GM23338 (cell line): ENCODE measurements at regions not wholly inside any gene's neighbourhood (a gene's known extent, or its start where the extent isn't known, plus 50 kb on each side); places are given as distances from the start of the nearest gene placed in this dataset.
"Not testable (repeated sequence)": the region's sequence is repeated elsewhere in the genome, so short reads cannot be mapped to it uniquely, and the experiment has no call there.

Experiments used
- ATAC-seq: fragments of 200-7000 bp; cut with Tn5 transposase; 3 replicates; pipeline ENCODE4 v1.9.1; 2020
- DNase-seq: peaks from one replicate; pipeline ENCODE4 v3.0.0-alpha.2; 2015; ENCODE audit warnings: low spot score
- H2AFZ ChIP-seq: fragments of 200-600 bp; sonication (generic); 2 replicates; pipeline ENCODE4 v1.8.0; 2016; ENCODE audit warnings: antibody characterized with exemption, mild to moderate bottlenecking, moderate library complexity
- H3F3A ChIP-seq: fragments of 200-600 bp; sonication (generic); replicated peaks from 2 replicates; pipeline ENCODE4 v1.8.0; 2017; ENCODE audit warnings: antibody characterized with exemption, mixed run types, low read depth
- H3K27ac ChIP-seq: fragments of 200-600 bp; sonication (generic); 2 replicates; pipeline ENCODE4 v1.6.1; 2016; ENCODE audit warnings: low read depth
- H3K27me3 ChIP-seq: fragments of 200-600 bp; sonication (generic); 2 replicates; pipeline ENCODE4 v1.8.0; 2016; ENCODE audit warnings: mild to moderate bottlenecking, mixed run types, moderate library complexity; ENCODE audit not compliant: insufficient read depth
- H3K36me3 ChIP-seq: fragments of 200-600 bp; sonication (generic); 2 replicates; pipeline ENCODE4 v1.8.0; 2016; ENCODE audit warnings: mild to moderate bottlenecking; ENCODE audit not compliant: insufficient read depth
- H3K4me1 ChIP-seq: fragments of 200-600 bp; sonication (generic); 2 replicates; pipeline ENCODE4 v1.8.0; 2016; ENCODE audit warnings: mild to moderate bottlenecking, moderate library complexity; ENCODE audit not compliant: insufficient read depth
- H3K4me2 ChIP-seq: fragments of 200-600 bp; sonication (generic); 2 replicates; pipeline ENCODE4 v1.7.1; 2017; ENCODE audit warnings: mixed run types
- H3K4me3 ChIP-seq: fragments of 200-600 bp; sonication (generic); 2 replicates; pipeline ENCODE4 v1.6.1; 2016; ENCODE audit warnings: mixed run types
- H3K79me2 ChIP-seq: fragments of 200-600 bp; sonication (generic); replicated peaks from 2 replicates; pipeline ENCODE4 v1.8.0; 2017; ENCODE audit warnings: mild to moderate bottlenecking; ENCODE audit not compliant: insufficient read depth
- H3K9me2 ChIP-seq: fragments of 200-600 bp; sonication (generic); 2 replicates; pipeline ENCODE4 v1.8.0; 2017; ENCODE audit not compliant: insufficient read depth
- H4K20me1 ChIP-seq: fragments of 200-600 bp; sonication (generic); replicated peaks from 2 replicates; pipeline ENCODE4 v1.8.0; 2017; ENCODE audit warnings: mild to moderate bottlenecking; ENCODE audit not compliant: insufficient read depth
- H3K27ac Mint-ChIP-seq: 2 replicates; pipeline ENCODE4 v1.8.0; 2020; ENCODE audit warnings: inconsistent platforms, mild to moderate bottlenecking, moderate library complexity, mixed read lengths
- H3K27me3 Mint-ChIP-seq: 3 replicates; pipeline ENCODE4 v1.8.0; 2022; ENCODE audit warnings: low read depth, mild to moderate bottlenecking, moderate library complexity, mixed read lengths, inconsistent platforms; ENCODE audit not compliant: insufficient read depth, poor library complexity
- H3K36me3 Mint-ChIP-seq: 3 replicates; pipeline ENCODE4 v1.8.0; 2021; ENCODE audit warnings: low read depth, mild to moderate bottlenecking, inconsistent platforms, moderate library complexity, mixed read lengths
- H3K4me1 Mint-ChIP-seq: 3 replicates; pipeline ENCODE4 v1.8.0; 2020; ENCODE audit warnings: mild to moderate bottlenecking, inconsistent platforms, mixed read lengths
- H3K4me3 Mint-ChIP-seq: 3 replicates; pipeline ENCODE4 v1.8.0; 2021; ENCODE audit warnings: moderate library complexity, mild to moderate bottlenecking, inconsistent platforms, mixed read lengths
- H3K9me3 Mint-ChIP-seq: 3 replicates; pipeline ENCODE4 v1.8.0; 2020; ENCODE audit warnings: moderate library complexity, mild to moderate bottlenecking, inconsistent platforms, mixed read lengths
- CTCF ChIP-seq, 2 experiments: fragments of 200-600 bp in 1 of 2; sonication (generic) in 1 of 2; conservative IDR thresholded peaks; 2 replicates each; pipeline versions ENCODE4 v1.5.1 to v1.6.1; 2016 to 2017; ENCODE audit warnings: antibody characterized with exemption in 2 of 2, low read depth in 2 of 2, mild to moderate bottlenecking in 2 of 2, moderate library complexity in 1 of 2
- ETS1 ChIP-seq: IDR thresholded peaks from 2 replicates; pipeline ENCODE4 v1.6.1; 2016; ENCODE audit warnings: antibody characterized with exemption
- EZH2 ChIP-seq: fragments of 200-600 bp; sonication (generic); IDR thresholded peaks from one replicate; pipeline ENCODE4 v1.8.0; 2017; ENCODE audit warnings: antibody characterized with exemption, mild to moderate bottlenecking, low read depth; ENCODE audit not compliant: unreplicated experiment
- JUNB ChIP-seq: IDR thresholded peaks from one replicate; pipeline ENCODE4 v1.6.1; 2016; ENCODE audit warnings: antibody characterized with exemption; ENCODE audit not compliant: unreplicated experiment
- NANOG ChIP-seq: IDR thresholded peaks from 2 replicates; pipeline ENCODE4 v1.6.1; 2016; ENCODE audit warnings: antibody characterized with exemption, borderline replicate concordance
- POLR2AphosphoS5 ChIP-seq: IDR thresholded peaks from 2 replicates; pipeline ENCODE4 v1.6.1; 2016; ENCODE audit warnings: antibody characterized with exemption, low read depth
- STAT1 ChIP-seq: IDR thresholded peaks from one replicate; pipeline ENCODE4 v1.6.1; 2016; ENCODE audit warnings: antibody characterized with exemption; ENCODE audit not compliant: unreplicated experiment
- ZNF114 ChIP-seq: fragments of 250-450 bp; sonication (Bioruptor Pico); IDR thresholded peaks from 2 replicates; pipeline ENCODE4 v1.5.0; 2020; ENCODE audit warnings: mild to moderate bottlenecking, moderate library complexity
- ZNF331 ChIP-seq: fragments of 250-450 bp; sonication (Bioruptor Pico); IDR thresholded peaks from 2 replicates; pipeline ENCODE4 v1.5.0; 2020; ENCODE audit warnings: low read depth, mild to moderate bottlenecking, moderate library complexity
- TF ChIP-seq, protein P1 (sequence below): IDR thresholded peaks from one replicate; pipeline ENCODE4 v1.6.1; 2018; ENCODE audit warnings: antibody characterized with exemption; ENCODE audit not compliant: unreplicated experiment

DNA sequence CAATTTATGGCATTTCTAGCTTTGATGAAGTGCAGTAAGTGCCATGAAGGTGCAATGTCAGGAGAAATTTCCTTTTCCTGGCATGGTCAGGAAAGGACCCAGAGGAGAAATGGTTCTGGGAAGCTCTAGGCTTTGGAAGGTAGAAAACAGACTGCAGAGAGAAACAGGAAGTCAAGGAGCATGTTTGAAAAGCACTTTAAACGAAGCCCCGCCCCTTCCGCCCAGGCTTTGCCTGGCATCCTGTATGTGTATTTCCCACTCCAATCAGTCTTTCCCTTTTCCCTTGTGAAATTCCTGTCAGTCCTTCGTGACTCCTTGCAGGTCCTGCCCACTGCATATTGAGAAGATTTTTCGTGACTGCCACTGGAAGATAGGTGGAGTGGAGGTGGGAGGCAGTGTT lies 320.9 kb upstream of the SASH1 start (continued):
- TF ChIP-seq CTCF (conservative IDR thresholded peaks at IDR 0.05; ENCODE audit: low read depth in 2 of 2) (no peak), JUNB (no peak)

GRCh38 chr6:148022279-148022678 lies 320.4 kb upstream of the SASH1 start:
- not testable (repeated sequence) for H3K4me2 ChIP-seq, H3K9me2 ChIP-seq, H3K36me3 ChIP-seq, H3K9me3 Mint-ChIP-seq, H3K27me3 Mint-ChIP-seq, H3K4me3 ChIP-seq, H3K27ac ChIP-seq, H3F3A ChIP-seq, ATAC-seq, H3K36me3 Mint-ChIP-seq, H4K20me1 ChIP-seq, H3K4me3 Mint-ChIP-seq, H3K27me3 ChIP-seq, DNase-seq, H3K79me2 ChIP-seq, H3K4me1 ChIP-seq
- Mint-ChIP-seq H3K4me1 (peaks cover 10% of the 10 kb centered on the region), H3K27ac (peak overlapping the region; percentile 3; the same call in 1 of the 2 replicates)
- H2AFZ ChIP-seq: peak overlapping the region; percentile 93

GRCh38 chr6:148027201-148027600 lies 315.4 kb upstream of the SASH1 start:
- no peaks in the 10 kb centered on the region for H3F3A ChIP-seq
- H3K4me1 Mint-ChIP-seq: peaks cover 11% of the 10 kb centered on the region
- no peak overlapping the region for H3K4me2 ChIP-seq
- H2AFZ ChIP-seq: no peak overlapping the region
- no peak overlapping the region for H3K4me3 ChIP-seq
- no peaks in the 10 kb centered on the region for H3K27me3 Mint-ChIP-seq
- H3K4me3 Mint-ChIP-seq: no peak overlapping the region
- no peak overlapping the region for H3K27ac ChIP-seq
- no peaks in the 10 kb centered on the region for H3K9me3 Mint-ChIP-seq
- ATAC-seq: peak; percentile 38; the same call in 1 of the 3 replicates
- H3K9me2 ChIP-seq: no peaks in the 10 kb centered on the region
- no peaks in the 10 kb centered on the region for H3K4me1 ChIP-seq
- TF ChIP-seq CTCF (conservative IDR thresholded peaks at IDR 0.05; ENCODE audit: low read depth in 2 of 2): no peak
- TF ChIP-seq EZH2: no peak
- no peaks in the 10 kb centered on the region for H3K27me3 ChIP-seq
- no peaks in the 10 kb centered on the region for H3K36me3 Mint-ChIP-seq
- no peaks in the 10 kb centered on the region for H4K20me1 ChIP-seq
- DNase-seq: no peak
- no peak overlapping the region for H3K27ac Mint-ChIP-seq
- no peaks in the 10 kb centered on the region for H3K36me3 ChIP-seq
- no peaks in the 10 kb centered on the region for H3K79me2 ChIP-seq

- Mint-ChIP-seq H3K4me1 (no peaks in the 10 kb centered on the region), H3K4me3 (no peak overlapping the region), H3K27ac (no peak overlapping the region), H3K27me3 (no peaks in the 10 kb centered on the region), H3K36me3 (no peaks in the 10 kb centered on the region), H3K9me3 (no peaks in the 10 kb centered on the region)
- H3K4me2 ChIP-seq: no peak overlapping the region
- H3K4me1 ChIP-seq: no peaks in the 10 kb centered on the region
- H4K20me1 ChIP-seq: no peaks in the 10 kb centered on the region
- no peaks in the 10 kb centered on the region for H3K36me3 ChIP-seq
- no peaks in the 10 kb centered on the region for H3K9me2 ChIP-seq
- ATAC-seq (no peak), DNase-seq (no peak)
- H3F3A ChIP-seq: no peaks in the 10 kb centered on the region
- no peak overlapping the region for H3K27ac ChIP-seq
- H3K79me2 ChIP-seq: no peaks in the 10 kb centered on the region
- no peak overlapping the region for H2AFZ ChIP-seq
- no peak overlapping the region for H3K4me3 ChIP-seq
- no peaks in the 10 kb centered on the region for H3K27me3 ChIP-seq
- TF ChIP-seq, protein P1, sequence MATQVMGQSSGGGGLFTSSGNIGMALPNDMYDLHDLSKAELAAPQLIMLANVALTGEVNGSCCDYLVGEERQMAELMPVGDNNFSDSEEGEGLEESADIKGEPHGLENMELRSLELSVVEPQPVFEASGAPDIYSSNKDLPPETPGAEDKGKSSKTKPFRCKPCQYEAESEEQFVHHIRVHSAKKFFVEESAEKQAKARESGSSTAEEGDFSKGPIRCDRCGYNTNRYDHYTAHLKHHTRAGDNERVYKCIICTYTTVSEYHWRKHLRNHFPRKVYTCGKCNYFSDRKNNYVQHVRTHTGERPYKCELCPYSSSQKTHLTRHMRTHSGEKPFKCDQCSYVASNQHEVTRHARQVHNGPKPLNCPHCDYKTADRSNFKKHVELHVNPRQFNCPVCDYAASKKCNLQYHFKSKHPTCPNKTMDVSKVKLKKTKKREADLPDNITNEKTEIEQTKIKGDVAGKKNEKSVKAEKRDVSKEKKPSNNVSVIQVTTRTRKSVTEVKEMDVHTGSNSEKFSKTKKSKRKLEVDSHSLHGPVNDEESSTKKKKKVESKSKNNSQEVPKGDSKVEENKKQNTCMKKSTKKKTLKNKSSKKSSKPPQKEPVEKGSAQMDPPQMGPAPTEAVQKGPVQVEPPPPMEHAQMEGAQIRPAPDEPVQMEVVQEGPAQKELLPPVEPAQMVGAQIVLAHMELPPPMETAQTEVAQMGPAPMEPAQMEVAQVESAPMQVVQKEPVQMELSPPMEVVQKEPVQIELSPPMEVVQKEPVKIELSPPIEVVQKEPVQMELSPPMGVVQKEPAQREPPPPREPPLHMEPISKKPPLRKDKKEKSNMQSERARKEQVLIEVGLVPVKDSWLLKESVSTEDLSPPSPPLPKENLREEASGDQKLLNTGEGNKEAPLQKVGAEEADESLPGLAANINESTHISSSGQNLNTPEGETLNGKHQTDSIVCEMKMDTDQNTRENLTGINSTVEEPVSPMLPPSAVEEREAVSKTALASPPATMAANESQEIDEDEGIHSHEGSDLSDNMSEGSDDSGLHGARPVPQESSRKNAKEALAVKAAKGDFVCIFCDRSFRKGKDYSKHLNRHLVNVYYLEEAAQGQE: no peak
- TF ChIP-seq ZNF331 (CRISPR knock-in tag) (no peak), STAT1 (no peak), ZNF114 (CRISPR knock-in tag) (no peak), NANOG (no peak), POLR2AphosphoS5 (no peak), ETS1 (no peak)
These were observed 306.7 kb upstream of the SASH1 start for GRCh38 chr6:148035806-148036390.
